Hypothalamus (tissue), 51 donors: ENCODE measurements at regions not wholly inside any gene's neighbourhood (a gene's known extent, or its start where the extent isn't known, plus 50 kb on each side); places are given as distances from the start of the nearest gene placed in this dataset.

ENCODE experiments used
- DNase-seq, 51 donors: peaks; one replicate each; lab custom pipeline; 2025; lab: John Stamatoyannopoulos, UW

GRCh38 chr14:53695692-53696214 is 260.9 kb downstream of the BMP4 start:
- no peak for DNase-seq

- no peak for DNase-seq
These were observed 263.7 kb downstream of the BMP4 start for GRCh38 chr14:53692885-53693284.

GRCh38 chr14:53692451-53692850 is 264.2 kb downstream of the BMP4 start:
- no peak for DNase-seq

GRCh38 chr14:53683229-53683628 is 273.4 kb downstream of the BMP4 start:
- no peak for DNase-seq

GRCh38 chr14:53672526-53672925 is 284.1 kb downstream of the BMP4 start:
- DNase-seq = no peak

GRCh38 chr14:53670701-53671100 is 285.9 kb downstream of the BMP4 start:
- DNase-seq = no peak

GRCh38 chr14:53668897-53669296 is 287.7 kb downstream of the BMP4 start:
- DNase-seq = no peak

- DNase-seq = no peak
These were observed 292.9 kb downstream of the BMP4 start for GRCh38 chr14:53663709-53664108.

GRCh38 chr14:53655080-53655785 is 301.4 kb downstream of the BMP4 start:
- no peak for DNase-seq

GRCh38 chr14:53652068-53652467 is 304.6 kb downstream of the BMP4 start:
- DNase-seq = no peak

GRCh38 chr14:53651096-53651740 is 305.4 kb downstream of the BMP4 start:
- no peak for DNase-seq

GRCh38 chr14:53646925-53647324 is 309.7 kb downstream of the BMP4 start:
- no peak for DNase-seq

GRCh38 chr14:53640695-53641094 is 315.9 kb downstream of the BMP4 start:
- no peak for DNase-seq

- DNase-seq = no peak
These were observed 317.7 kb downstream of the BMP4 start for GRCh38 chr14:53638966-53639365.

GRCh38 chr14:53634793-53635192 is 321.8 kb downstream of the BMP4 start:
- no peak for DNase-seq

GRCh38 chr14:53630336-53630735 is 326.3 kb downstream of the BMP4 start:
- DNase-seq = no peak

- DNase-seq = no peak
These were observed 327.7 kb downstream of the BMP4 start for GRCh38 chr14:53628732-53629430.

- DNase-seq = no peak
These were observed 328.4 kb downstream of the BMP4 start for GRCh38 chr14:53628261-53628660.

- DNase-seq = no peak
These were observed 329.9 kb downstream of the BMP4 start for GRCh38 chr14:53626761-53627160.

- DNase-seq = no peak
These were observed 334.2 kb downstream of the BMP4 start for GRCh38 chr14:53622447-53622846.

- DNase-seq = no peak
These were observed 334.7 kb downstream of the BMP4 start for GRCh38 chr14:53621921-53622320.

- no peak for DNase-seq
These were observed 335.2 kb downstream of the BMP4 start for GRCh38 chr14:53621433-53621832.
